ENCODE measurements at regions not wholly inside any gene's neighbourhood (a gene's known extent, or its start where the extent isn't known, plus 50 kb on each side); places are given as distances from the start of the nearest gene placed in this dataset.

- Histone ChIP-seq H3K4me3 (ENCODE audit: severe bottlenecking) (no peak overlapping the region), H3K4me1 (ENCODE audit: insufficient read depth, poor library complexity, severe bottlenecking) (peaks cover 14% of the 10 kb centered on the region), H3K27me3 (ENCODE audit: insufficient read depth, poor library complexity, severe bottlenecking) (no peaks in the 10 kb centered on the region), H3K9me3 (ENCODE audit: severe bottlenecking) (no peaks in the 10 kb centered on the region), H3K27ac (ENCODE audit: poor library complexity, severe bottlenecking) (no peak overlapping the region), H3K36me3 (ENCODE audit: low read depth) (no peaks in the 10 kb centered on the region)
- ATAC-seq (ENCODE audit: low read depth) = no peak
- TF ChIP-seq, protein P1, sequence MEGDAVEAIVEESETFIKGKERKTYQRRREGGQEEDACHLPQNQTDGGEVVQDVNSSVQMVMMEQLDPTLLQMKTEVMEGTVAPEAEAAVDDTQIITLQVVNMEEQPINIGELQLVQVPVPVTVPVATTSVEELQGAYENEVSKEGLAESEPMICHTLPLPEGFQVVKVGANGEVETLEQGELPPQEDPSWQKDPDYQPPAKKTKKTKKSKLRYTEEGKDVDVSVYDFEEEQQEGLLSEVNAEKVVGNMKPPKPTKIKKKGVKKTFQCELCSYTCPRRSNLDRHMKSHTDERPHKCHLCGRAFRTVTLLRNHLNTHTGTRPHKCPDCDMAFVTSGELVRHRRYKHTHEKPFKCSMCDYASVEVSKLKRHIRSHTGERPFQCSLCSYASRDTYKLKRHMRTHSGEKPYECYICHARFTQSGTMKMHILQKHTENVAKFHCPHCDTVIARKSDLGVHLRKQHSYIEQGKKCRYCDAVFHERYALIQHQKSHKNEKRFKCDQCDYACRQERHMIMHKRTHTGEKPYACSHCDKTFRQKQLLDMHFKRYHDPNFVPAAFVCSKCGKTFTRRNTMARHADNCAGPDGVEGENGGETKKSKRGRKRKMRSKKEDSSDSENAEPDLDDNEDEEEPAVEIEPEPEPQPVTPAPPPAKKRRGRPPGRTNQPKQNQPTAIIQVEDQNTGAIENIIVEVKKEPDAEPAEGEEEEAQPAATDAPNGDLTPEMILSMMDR (IDR thresholded peaks at IDR 0.05; ENCODE audit: poor library complexity, severe bottlenecking) = no peak
- DNase-seq (ENCODE audit: low spot score) = no peak
Measured at GRCh38 chr1:8166406-8166805, 140.3 kb upstream of the ERRFI1 start.

DNA sequence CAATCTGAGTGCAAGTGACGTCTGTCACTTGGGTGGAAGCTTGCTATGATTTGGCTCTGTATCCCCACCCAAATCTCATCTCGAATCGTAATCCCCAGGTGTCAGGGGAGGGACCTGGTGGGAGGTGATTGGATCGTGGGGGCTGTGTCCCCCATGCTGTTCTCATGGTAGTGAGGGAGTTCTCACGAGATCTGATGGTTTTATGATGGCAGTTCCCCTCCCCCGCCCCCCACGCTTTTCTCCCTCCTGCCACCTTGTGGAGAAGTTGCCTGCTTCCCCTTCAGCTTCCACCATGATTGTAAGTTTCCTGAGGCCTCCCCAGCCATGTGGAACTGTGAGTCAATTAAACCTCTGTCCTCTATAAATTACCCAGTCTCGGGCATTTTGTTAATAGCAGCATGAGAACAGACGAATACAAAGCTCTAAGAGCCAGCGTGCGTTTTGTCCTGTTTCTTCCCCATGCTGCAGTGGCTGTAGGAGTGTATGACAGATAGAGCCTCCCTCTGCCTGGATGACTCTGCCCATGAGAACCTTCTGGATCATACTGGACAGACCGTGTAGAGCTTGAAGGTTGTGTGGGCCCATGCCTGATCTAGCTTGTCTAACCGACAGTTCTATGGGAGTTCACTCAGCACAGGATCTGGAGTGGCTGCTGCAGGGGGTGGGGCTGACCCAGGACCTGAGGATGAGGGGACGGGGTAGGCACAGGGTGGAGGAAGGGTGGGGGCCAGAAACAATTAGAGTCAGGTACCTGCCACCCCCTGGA is 139.7 kb upstream of the ERRFI1 start:
- H3K27ac ChIP-seq (ENCODE audit: poor library complexity, severe bottlenecking) = no peak overlapping the region
- DNase-seq (ENCODE audit: low spot score) (no peak), ATAC-seq (ENCODE audit: low read depth) (no peak)
- no peak overlapping the region for H3K4me3 ChIP-seq (ENCODE audit: severe bottlenecking)
- peaks cover 14% of the 10 kb centered on the region for H3K4me1 ChIP-seq (ENCODE audit: insufficient read depth, poor library complexity, severe bottlenecking)
- H3K36me3 ChIP-seq (ENCODE audit: low read depth) = no peaks in the 10 kb centered on the region
- no peaks in the 10 kb centered on the region for H3K27me3 ChIP-seq (ENCODE audit: insufficient read depth, poor library complexity, severe bottlenecking)
- TF ChIP-seq, protein P1 (IDR thresholded peaks at IDR 0.05; ENCODE audit: poor library complexity, severe bottlenecking) = peak; percentile 19
- no peaks in the 10 kb centered on the region for H3K9me3 ChIP-seq (ENCODE audit: severe bottlenecking)

GRCh38 chr1:8164670-8165069 is 138.6 kb upstream of the ERRFI1 start:
- DNase-seq (ENCODE audit: low spot score) (no peak), ATAC-seq (ENCODE audit: low read depth) (no peak)
- H3K4me3 ChIP-seq (ENCODE audit: severe bottlenecking) = no peak overlapping the region
- no peaks in the 10 kb centered on the region for H3K36me3 ChIP-seq (ENCODE audit: low read depth)
- TF ChIP-seq, protein P1 (IDR thresholded peaks at IDR 0.05; ENCODE audit: poor library complexity, severe bottlenecking) = no peak
- peaks cover 13% of the 10 kb centered on the region for H3K4me1 ChIP-seq (ENCODE audit: insufficient read depth, poor library complexity, severe bottlenecking)
- no peaks in the 10 kb centered on the region for H3K27me3 ChIP-seq (ENCODE audit: insufficient read depth, poor library complexity, severe bottlenecking)
- H3K27ac ChIP-seq (ENCODE audit: poor library complexity, severe bottlenecking) = no peak overlapping the region
- H3K9me3 ChIP-seq (ENCODE audit: severe bottlenecking) = no peaks in the 10 kb centered on the region

DNA sequence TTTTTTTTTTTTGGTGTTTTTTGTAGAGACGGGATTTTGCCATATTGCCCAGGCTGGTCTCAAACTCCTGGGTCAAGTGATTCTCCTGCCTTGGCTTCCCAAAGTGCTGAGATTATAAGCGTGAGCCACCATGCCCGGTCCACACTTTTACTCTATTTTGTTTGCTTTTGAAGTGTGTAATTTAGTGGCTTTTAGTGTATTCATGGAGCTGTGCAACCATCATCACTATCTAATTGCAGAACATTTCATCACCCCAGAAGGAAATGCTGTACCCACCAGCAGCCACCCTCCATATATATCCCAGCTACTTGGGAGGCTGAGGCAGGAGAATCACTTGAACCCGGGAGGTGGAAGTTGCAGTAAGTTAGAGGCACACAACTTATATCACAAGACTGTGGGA is 136.9 kb upstream of the ERRFI1 start:
- H3K36me3 ChIP-seq (ENCODE audit: low read depth) = no peaks in the 10 kb centered on the region
- no peak overlapping the region for H3K27ac ChIP-seq (ENCODE audit: poor library complexity, severe bottlenecking)
- H3K4me3 ChIP-seq (ENCODE audit: severe bottlenecking) = no peak overlapping the region
- no peak for DNase-seq (ENCODE audit: low spot score)
- H3K4me1 ChIP-seq (ENCODE audit: insufficient read depth, poor library complexity, severe bottlenecking) = peaks cover 4% of the 10 kb centered on the region
- no peak for ATAC-seq (ENCODE audit: low read depth)
- H3K9me3 ChIP-seq (ENCODE audit: severe bottlenecking) = no peaks in the 10 kb centered on the region
- TF ChIP-seq, protein P1 (IDR thresholded peaks at IDR 0.05; ENCODE audit: poor library complexity, severe bottlenecking) = no peak
- no peaks in the 10 kb centered on the region for H3K27me3 ChIP-seq (ENCODE audit: insufficient read depth, poor library complexity, severe bottlenecking)

GRCh38 chr1:8162168-8162567 is 136.1 kb upstream of the ERRFI1 start:
- no peaks in the 10 kb centered on the region for H3K36me3 ChIP-seq (ENCODE audit: low read depth)
- no peak for ATAC-seq (ENCODE audit: low read depth)

More at GRCh38 chr1:8162168-8162567, 136.1 kb upstream of the ERRFI1 start:
- Histone ChIP-seq H3K4me1 (ENCODE audit: insufficient read depth, poor library complexity, severe bottlenecking) (peaks cover 3% of the 10 kb centered on the region), H3K9me3 (ENCODE audit: severe bottlenecking) (no peaks in the 10 kb centered on the region), H3K27me3 (ENCODE audit: insufficient read depth, poor library complexity, severe bottlenecking) (no peaks in the 10 kb centered on the region), H3K4me3 (ENCODE audit: severe bottlenecking) (no peak overlapping the region), H3K27ac (ENCODE audit: poor library complexity, severe bottlenecking) (no peak overlapping the region)
- DNase-seq (ENCODE audit: low spot score) = no peak
- TF ChIP-seq, protein P1 (IDR thresholded peaks at IDR 0.05; ENCODE audit: poor library complexity, severe bottlenecking) = no peak

All from RWPE2 (cell line).